22Rv1 (cell line): ENCODE measurements at regions not wholly inside any gene's neighbourhood (a gene's known extent, or its start where the extent isn't known, plus 50 kb on each side); places are given as distances from the start of the nearest gene placed in this dataset.

ENCODE experiments used
- ZFX ChIP-seq: fragments of 450-650 bp; IDR thresholded peaks from 2 replicates; pipeline ENCODE4 v1.6.1; 2017; ENCODE audit warnings: antibody characterized with exemption, borderline replicate concordance
- TF ChIP-seq, protein P1 (sequence below): fragments of 450-650 bp; IDR thresholded peaks from 2 replicates; pipeline ENCODE4 v1.5.1; 2017; ENCODE audit warnings: mild to moderate bottlenecking

DNA sequence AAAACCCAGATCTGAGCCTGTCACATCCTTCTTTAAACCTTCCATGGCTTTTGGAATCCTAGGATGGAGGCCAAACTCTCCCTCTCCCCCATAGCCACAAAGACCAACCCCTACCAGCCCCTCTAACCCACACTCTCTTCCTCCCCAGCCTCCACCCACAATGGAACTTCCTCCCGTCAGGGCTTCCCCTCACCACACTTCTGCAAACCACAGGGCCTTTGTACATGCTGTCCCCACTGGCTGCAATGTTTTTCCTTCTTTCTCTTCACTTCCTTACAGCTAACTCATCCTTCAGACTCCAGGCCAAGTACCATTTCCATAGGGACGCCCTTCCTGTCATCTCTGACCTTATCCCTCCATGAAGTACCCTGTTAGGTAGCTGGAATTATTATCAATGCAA is 393.5 kb downstream of the MN1 start:
- TF ChIP-seq, protein P1, sequence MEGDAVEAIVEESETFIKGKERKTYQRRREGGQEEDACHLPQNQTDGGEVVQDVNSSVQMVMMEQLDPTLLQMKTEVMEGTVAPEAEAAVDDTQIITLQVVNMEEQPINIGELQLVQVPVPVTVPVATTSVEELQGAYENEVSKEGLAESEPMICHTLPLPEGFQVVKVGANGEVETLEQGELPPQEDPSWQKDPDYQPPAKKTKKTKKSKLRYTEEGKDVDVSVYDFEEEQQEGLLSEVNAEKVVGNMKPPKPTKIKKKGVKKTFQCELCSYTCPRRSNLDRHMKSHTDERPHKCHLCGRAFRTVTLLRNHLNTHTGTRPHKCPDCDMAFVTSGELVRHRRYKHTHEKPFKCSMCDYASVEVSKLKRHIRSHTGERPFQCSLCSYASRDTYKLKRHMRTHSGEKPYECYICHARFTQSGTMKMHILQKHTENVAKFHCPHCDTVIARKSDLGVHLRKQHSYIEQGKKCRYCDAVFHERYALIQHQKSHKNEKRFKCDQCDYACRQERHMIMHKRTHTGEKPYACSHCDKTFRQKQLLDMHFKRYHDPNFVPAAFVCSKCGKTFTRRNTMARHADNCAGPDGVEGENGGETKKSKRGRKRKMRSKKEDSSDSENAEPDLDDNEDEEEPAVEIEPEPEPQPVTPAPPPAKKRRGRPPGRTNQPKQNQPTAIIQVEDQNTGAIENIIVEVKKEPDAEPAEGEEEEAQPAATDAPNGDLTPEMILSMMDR: no peak
- no peak for TF ChIP-seq ZFX
